Activated T-cell treated with anti-CD3 and anti-CD28 coated beads, Interleukin-2, amount 50 U/mL, for 4 hours (primary cell): ENCODE measurements at regions not wholly inside any gene's neighbourhood (a gene's known extent, or its start where the extent isn't known, plus 50 kb on each side); places are given as distances from the start of the nearest gene placed in this dataset.

ENCODE experiments used
- ATAC-seq, 2 donors: fragments of 200-7000 bp; cut with Tn5 transposase; one replicate each; pipeline ENCODE4 v1.10.0; 2021
- DNase-seq: peaks from one replicate; pipeline ENCODE4 v3.0.0-alpha.2; 2020
- H3K27me3 Mint-ChIP-seq: one replicate; pipeline ENCODE4 v1.8.0; 2021; ENCODE audit warnings: low read depth, mixed read lengths
- H3K36me3 Mint-ChIP-seq: one replicate; pipeline ENCODE4 v1.8.0; 2022; ENCODE audit warnings: mixed read lengths; ENCODE audit not compliant: insufficient read depth
- H3K4me1 Mint-ChIP-seq: one replicate; pipeline ENCODE4 v1.8.0; 2021; ENCODE audit warnings: low read depth, mixed read lengths
- H3K4me3 Mint-ChIP-seq: one replicate; pipeline ENCODE4 v1.8.0; 2021; ENCODE audit warnings: mild to moderate bottlenecking, moderate library complexity, mixed read lengths
- H3K9me3 Mint-ChIP-seq: one replicate; pipeline ENCODE4 v1.8.0; 2021; ENCODE audit warnings: mixed read lengths

DNA sequence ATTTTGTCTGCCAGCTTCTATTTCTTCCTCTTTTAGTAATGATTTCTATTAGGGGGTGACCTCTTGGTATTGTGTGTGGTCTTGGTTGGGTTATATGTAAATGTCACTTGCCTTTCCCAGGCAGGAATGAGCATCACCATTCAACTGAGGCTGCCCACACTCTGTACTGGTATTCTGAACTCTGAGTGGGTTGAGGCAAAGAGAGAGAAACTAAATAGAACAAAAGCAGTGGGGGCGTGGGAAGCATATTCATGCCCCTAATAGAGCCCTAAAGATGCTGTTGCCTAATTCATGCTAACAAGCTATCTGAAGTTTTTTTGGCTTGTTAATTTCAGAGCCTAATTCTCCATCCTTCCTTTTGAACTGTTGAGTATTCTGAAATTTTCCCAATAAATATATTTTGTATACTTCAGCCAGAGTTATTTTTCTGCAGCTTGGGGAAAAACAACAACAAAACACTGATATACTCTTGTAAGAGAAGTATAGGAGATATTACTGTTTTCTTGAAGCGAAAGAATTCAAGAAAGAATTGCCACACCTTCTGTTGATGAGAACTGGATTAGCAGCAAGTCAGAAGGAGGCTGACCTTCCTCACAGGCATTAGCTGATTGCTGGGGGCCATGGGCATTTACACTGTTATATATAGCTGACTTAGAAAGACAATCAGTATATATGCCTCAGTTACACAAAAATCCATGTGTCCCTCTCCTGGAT is 315.8 kb upstream of the KLF12 start:
- Mint-ChIP-seq H3K9me3 (peaks cover 2% of the 10 kb centered on the region), H3K4me1 (no peaks in the 10 kb centered on the region), H3K27me3 (peaks cover 16% of the 10 kb centered on the region), H3K36me3 (peaks cover 4% of the 10 kb centered on the region), H3K4me3 (no peak overlapping the region)
- ATAC-seq = no peak
- DNase-seq = no peak

DNA sequence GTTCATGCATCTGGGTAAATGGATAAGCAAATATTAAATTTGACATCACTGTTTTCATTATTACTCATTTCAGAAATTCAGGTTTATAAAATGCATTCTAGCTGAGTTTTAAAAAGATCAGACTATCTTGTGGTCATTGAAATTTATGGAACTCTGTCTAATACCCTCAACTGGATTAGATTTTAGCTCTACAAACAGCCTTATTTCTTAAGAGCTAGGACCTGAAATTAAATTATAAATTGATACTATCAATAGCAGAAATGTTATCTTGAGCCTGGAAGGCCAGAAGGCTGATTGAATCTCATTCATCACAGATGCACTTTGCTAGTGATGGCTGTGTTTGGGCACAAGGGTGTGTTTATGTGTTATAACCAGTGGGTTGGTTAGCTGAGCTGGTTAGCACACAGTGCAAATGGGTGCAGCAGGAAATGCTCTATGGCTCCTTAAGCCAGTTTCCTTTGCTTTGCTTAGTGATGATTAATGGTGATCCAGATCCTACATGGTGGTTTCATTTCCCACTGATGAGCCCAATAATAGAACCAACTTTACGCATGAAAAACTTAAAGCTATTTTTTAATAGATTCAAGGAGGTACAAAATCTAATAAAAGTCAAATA is 310.8 kb upstream of the KLF12 start:
- H3K27me3 Mint-ChIP-seq = no peaks in the 10 kb centered on the region
- H3K36me3 Mint-ChIP-seq = peaks cover 14% of the 10 kb centered on the region
- DNase-seq (no peak), ATAC-seq (no peak)
- H3K4me1 Mint-ChIP-seq = no peaks in the 10 kb centered on the region
- H3K9me3 Mint-ChIP-seq = peaks cover 5% of the 10 kb centered on the region
- H3K4me3 Mint-ChIP-seq = no peak overlapping the region

DNA sequence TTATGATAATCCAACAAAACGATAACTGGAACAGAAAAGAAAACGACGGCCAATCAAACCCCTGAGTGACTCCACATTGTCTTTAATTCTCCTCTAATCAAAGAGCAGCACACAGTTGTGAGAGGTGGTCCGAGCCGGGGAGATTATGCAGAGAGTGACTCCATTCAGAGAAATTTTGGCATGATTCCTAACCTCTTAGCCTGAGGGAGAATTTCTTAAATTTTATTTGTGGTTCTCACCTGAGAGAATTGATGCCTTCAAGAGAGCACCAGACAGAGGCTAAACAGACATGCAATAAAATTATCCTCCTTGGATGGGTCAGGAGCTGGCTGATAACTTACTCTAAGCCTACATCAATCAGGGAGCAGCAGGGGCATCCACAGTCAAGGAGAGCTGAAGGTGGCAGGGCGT is 310.0 kb upstream of the KLF12 start:
- ATAC-seq = no peak
- no peak for DNase-seq
- peaks cover 5% of the 10 kb centered on the region for H3K9me3 Mint-ChIP-seq
- no peaks in the 10 kb centered on the region for H3K27me3 Mint-ChIP-seq
- no peaks in the 10 kb centered on the region for H3K4me1 Mint-ChIP-seq
- peaks cover 14% of the 10 kb centered on the region for H3K36me3 Mint-ChIP-seq
- H3K4me3 Mint-ChIP-seq = no peak overlapping the region

DNA sequence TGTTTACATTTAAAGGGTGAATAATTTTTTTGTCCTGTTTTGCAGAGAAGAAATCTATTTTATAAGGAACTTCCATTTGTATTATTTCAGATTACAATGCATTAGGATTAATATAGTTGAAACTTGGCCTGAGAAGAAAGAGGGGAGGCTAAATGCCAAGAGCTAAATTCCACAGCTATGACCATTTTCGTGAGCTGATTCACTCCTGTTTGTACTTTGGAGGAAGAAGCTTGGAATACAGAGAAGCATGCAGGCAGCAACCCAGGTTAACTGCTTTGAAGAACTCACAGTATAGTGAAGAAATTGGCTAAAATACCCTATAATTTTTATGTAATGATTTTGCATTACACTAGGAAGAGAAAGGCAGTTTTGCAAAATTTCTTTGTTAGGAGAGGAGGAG is 309.4 kb upstream of the KLF12 start:
- no peak overlapping the region for H3K4me3 Mint-ChIP-seq
- H3K9me3 Mint-ChIP-seq = peaks cover 5% of the 10 kb centered on the region
- peaks cover 14% of the 10 kb centered on the region for H3K36me3 Mint-ChIP-seq
- no peaks in the 10 kb centered on the region for H3K4me1 Mint-ChIP-seq
- DNase-seq (no peak), ATAC-seq (no peak)
- H3K27me3 Mint-ChIP-seq = no peaks in the 10 kb centered on the region

DNA sequence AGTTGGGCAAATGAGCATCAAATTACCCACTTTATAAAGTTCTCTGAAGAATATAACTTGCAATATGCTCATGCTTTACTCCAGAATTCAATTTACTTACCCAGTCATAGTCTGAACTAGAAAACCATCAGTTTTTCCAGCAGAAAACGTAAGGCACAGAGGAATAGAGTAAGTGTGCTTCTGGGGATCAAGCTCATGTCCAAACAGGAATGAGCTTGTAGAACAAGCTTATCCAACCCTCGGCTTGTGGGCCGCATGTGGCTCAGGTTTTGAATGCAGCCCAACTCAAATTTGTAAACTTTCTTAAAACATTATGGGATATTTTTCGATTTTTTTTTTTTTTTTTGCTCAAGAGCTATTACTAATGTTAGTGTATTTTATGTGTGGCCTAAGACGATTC is 308.5 kb upstream of the KLF12 start:
- ATAC-seq = no peak
- Mint-ChIP-seq H3K4me3 (no peak overlapping the region), H3K36me3 (peaks cover 12% of the 10 kb centered on the region), H3K27me3 (no peaks in the 10 kb centered on the region), H3K9me3 (peaks cover 5% of the 10 kb centered on the region), H3K4me1 (no peaks in the 10 kb centered on the region)
- DNase-seq = no peak

DNA sequence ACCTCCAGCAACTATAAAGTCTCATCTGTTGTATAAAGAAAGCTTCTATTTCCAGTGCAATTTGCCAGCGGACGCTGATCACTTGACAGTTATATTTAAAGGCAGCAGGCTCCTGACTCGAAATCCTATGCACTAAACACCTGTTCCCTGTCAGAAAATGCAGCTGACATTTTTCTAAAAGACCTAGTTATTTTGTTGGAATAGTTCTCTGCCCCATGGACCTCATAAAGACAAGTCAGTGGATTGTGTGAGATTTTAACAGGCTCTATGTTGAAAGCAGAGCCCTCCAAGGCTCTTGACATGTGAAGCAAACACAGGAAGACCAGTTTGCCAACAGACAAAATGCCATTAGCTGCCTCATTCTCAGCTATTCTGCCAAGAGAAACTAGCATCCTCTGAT is 304.7 kb upstream of the KLF12 start:
- no peaks in the 10 kb centered on the region for H3K27me3 Mint-ChIP-seq
- ATAC-seq = no peak

DNA sequence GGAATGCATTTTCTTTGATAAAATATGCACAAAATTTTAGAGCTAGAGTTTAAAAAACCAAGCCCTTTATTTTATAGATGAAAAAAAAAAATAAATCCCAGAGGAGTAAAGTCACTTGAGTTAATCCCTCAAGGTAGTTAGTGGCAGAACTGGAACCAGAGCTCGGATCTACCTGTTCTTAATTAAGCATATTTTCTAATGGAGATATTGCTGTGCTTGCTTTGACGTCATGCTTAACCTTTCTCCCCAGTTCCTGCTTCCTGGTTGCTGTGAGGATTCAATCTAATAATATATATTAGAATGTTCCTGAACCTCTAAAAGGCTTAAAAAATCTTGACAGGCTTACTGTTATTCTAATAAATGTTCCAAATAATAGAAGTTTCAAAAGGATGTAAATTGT is 300.6 kb upstream of the KLF12 start:
- no peaks in the 10 kb centered on the region for H3K4me1 Mint-ChIP-seq

More for the DNA sequence above, 304.7 kb upstream of the KLF12 start:
- peaks cover 5% of the 10 kb centered on the region for H3K9me3 Mint-ChIP-seq
- H3K36me3 Mint-ChIP-seq = peaks cover 8% of the 10 kb centered on the region
- H3K4me3 Mint-ChIP-seq = no peak overlapping the region
- DNase-seq = no peak
- H3K4me1 Mint-ChIP-seq = no peaks in the 10 kb centered on the region

DNA sequence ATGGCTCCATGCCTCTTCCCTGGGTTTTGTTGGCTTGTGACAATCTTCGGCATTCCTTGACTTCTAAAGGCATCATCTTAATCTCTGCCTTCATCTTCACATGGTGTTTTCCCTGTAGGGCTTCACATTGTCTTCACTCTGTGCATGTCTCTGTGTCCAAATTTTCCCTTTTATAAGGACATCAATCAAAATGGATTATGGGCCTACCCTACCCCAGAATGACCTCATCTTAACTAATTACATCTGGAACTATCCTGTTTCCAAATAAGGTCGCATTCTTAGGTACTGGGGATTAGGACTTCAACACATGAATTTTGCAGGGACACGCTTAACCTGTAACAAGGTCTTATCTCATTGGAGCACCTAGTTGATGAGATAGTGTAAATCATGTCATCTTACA is 290.3 kb upstream of the KLF12 start:
- DNase-seq (no peak), ATAC-seq (no peak)
- no peaks in the 10 kb centered on the region for H3K27me3 Mint-ChIP-seq
- H3K4me3 Mint-ChIP-seq = no peak overlapping the region
- H3K4me1 Mint-ChIP-seq = no peaks in the 10 kb centered on the region
- peaks cover 3% of the 10 kb centered on the region for H3K36me3 Mint-ChIP-seq
- H3K9me3 Mint-ChIP-seq = no peaks in the 10 kb centered on the region

More for the DNA sequence above, 300.6 kb upstream of the KLF12 start:
- H3K9me3 Mint-ChIP-seq = no peaks in the 10 kb centered on the region
- H3K27me3 Mint-ChIP-seq = no peaks in the 10 kb centered on the region
- ATAC-seq (no peak), DNase-seq (no peak)
- H3K36me3 Mint-ChIP-seq = no peaks in the 10 kb centered on the region
- no peak overlapping the region for H3K4me3 Mint-ChIP-seq

DNA sequence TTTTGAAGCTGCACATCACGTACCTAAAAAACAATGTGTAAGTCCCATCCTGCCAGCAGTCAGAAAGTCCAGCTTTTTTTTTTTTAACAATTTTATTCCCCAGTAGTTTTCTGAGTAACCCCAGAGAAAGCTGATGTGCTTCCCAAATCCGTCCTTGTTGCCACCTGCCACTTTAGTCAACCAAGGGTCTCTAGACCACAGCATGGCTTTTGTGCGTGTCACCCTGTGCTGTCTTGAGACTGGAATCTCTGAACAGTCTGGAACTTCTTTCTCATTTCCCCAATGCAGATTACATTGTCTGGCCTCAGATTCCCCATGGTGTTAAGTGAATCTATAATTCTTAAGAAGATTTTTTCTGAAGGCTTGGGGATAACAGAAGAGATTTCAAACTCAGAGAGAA is 289.2 kb upstream of the KLF12 start:
- Mint-ChIP-seq H3K36me3 (peaks cover 3% of the 10 kb centered on the region), H3K9me3 (no peaks in the 10 kb centered on the region), H3K4me1 (no peaks in the 10 kb centered on the region), H3K4me3 (no peak overlapping the region), H3K27me3 (no peaks in the 10 kb centered on the region)
- DNase-seq = no peak
- ATAC-seq = no peak

DNA sequence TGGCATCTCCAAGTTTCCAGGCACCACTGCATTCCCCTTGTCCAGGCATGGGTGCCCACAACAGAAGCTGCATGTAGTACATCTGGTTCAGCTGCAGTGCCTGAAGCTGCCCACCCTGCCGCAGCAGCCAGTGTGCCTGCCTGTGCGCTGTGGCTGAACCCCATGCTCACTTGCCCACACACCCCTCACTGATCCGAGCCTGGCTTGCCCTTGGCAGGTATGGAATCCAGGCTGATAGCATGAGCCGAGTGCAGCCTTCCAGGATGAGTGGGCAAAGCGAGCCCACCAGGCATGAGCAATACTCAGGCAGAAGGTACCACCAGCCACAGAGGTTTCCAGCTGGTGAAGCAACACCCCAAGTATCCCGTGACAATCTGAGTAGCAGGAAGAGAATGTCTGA is 280.3 kb upstream of the KLF12 start:
- H3K27me3 Mint-ChIP-seq = no peaks in the 10 kb centered on the region

DNA sequence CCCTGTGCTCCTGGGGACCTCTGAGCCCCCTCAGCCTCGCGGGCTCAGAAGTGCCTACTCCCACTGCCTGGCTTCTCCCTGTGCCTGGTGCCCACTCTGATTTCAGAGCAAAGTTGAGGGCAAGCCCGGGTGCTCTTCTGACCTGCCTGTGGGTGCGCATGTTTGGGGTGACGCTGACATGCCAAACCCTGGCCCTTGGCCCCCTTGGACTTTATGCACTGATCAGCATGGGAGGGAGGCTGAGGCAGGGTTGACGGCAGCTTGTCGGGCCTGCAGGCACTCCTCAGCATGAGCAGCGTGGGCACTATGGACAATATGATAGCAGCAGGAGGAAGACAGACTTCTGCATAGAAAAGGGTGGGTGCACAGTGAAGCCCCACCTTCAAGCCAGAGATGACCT is 279.3 kb upstream of the KLF12 start:
- DNase-seq (no peak), ATAC-seq (no peak)
- H3K9me3 Mint-ChIP-seq = peaks cover 3% of the 10 kb centered on the region
- peaks cover 26% of the 10 kb centered on the region for H3K36me3 Mint-ChIP-seq
- no peak overlapping the region for H3K4me3 Mint-ChIP-seq
- no peaks in the 10 kb centered on the region for H3K4me1 Mint-ChIP-seq
- no peaks in the 10 kb centered on the region for H3K27me3 Mint-ChIP-seq

More for the DNA sequence above, 280.3 kb upstream of the KLF12 start:
- no peaks in the 10 kb centered on the region for H3K4me1 Mint-ChIP-seq
- no peak for ATAC-seq
- H3K36me3 Mint-ChIP-seq = peaks cover 22% of the 10 kb centered on the region
- H3K9me3 Mint-ChIP-seq = peaks cover 3% of the 10 kb centered on the region
- DNase-seq = no peak
- H3K4me3 Mint-ChIP-seq = no peak overlapping the region

DNA sequence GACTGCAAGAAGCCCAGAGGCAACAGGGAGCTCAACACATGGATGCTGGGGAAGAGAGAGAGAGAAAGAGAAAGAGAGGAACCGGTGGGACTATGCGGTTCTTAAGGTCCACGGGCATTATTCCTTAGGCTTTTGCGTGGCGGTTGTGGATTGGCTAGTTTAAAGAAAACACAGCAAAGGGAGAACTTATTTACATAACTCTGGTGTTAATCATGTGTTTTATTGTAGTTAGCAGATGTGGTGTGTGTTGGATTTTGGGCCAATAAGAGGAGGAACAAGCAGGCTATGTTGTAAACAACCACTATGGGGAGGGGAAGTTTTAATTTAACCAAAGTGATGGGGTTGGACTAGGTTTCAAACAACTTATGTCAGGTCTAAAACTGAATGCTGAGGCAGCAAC is 275.3 kb upstream of the KLF12 start:
- Mint-ChIP-seq H3K4me3 (no peak overlapping the region), H3K27me3 (no peaks in the 10 kb centered on the region), H3K4me1 (no peaks in the 10 kb centered on the region), H3K9me3 (peaks cover 3% of the 10 kb centered on the region), H3K36me3 (peaks cover 27% of the 10 kb centered on the region)
- ATAC-seq = no peak
- no peak for DNase-seq

DNA sequence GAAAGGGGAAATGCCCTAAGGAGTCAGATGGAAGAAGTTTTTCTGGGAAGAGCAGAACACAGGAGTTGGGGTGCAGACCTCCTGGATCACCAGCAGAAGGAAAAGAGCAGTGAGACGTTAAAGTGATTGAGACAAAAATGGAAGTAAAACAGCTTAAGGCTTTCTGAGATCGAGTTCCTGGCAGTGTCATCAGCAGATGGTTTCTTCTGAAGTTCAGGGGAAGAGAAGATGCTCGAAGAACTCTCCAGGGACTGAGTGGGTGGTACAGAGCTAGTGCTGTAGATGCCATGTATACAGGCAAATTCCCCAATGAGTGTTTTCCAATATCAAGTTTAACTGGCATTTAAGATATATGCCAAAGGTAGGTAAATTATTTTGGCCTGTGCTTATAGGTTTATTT is 272.2 kb upstream of the KLF12 start:
- Mint-ChIP-seq H3K4me1 (no peaks in the 10 kb centered on the region), H3K4me3 (no peak overlapping the region), H3K27me3 (no peaks in the 10 kb centered on the region), H3K9me3 (peaks cover 3% of the 10 kb centered on the region), H3K36me3 (peaks cover 33% of the 10 kb centered on the region)
- DNase-seq = no peak
- no peak for ATAC-seq

DNA sequence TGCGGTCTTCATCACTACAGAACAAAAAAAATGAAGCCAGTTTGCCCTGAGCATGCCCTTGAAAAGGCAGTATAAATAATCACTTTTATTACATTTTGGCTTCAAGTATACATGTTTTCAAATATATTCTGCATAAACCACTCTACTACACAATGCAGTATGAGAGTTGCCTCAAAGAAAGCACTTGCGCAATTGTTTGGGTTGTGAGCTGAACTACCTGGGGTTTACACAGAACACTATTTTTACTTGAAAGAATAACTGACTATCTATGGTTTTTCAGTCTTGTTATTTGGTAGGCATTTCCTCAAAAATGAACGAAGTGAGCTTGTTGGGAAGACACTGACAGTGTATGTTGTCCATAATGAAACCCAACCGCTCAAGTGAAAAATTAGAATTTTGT is 264.4 kb upstream of the KLF12 start:
- DNase-seq = no peak
- Mint-ChIP-seq H3K9me3 (peaks cover 3% of the 10 kb centered on the region), H3K36me3 (peaks cover 15% of the 10 kb centered on the region), H3K4me3 (no peak overlapping the region), H3K4me1 (no peaks in the 10 kb centered on the region), H3K27me3 (no peaks in the 10 kb centered on the region)
- no peak for ATAC-seq

DNA sequence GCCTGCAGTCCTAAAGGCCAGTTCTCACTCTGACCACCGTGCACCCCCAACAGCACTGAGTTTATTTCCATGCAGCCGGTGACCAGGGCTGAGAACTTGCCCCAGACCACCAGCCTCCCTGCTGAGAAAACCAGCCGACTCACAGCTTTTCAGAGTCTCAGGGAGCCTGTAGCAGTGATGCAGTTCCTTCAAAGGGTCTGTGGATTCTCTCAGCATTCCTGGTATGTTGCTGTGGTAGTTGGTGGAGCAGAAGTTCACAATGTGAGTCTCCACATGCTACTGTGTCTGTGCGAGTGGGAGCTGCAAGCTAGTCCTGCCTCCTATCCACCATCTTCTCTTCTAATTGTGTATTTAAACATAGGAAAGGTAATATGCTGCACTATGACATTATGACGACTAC is 254.9 kb upstream of the KLF12 start:
- no peaks in the 10 kb centered on the region for H3K4me1 Mint-ChIP-seq
- no peak overlapping the region for H3K4me3 Mint-ChIP-seq
- no peaks in the 10 kb centered on the region for H3K27me3 Mint-ChIP-seq
- H3K36me3 Mint-ChIP-seq = peaks cover 48% of the 10 kb centered on the region
- no peak for ATAC-seq
- DNase-seq = no peak
- peaks cover 27% of the 10 kb centered on the region for H3K9me3 Mint-ChIP-seq
